Left lung (tissue), 4 donors: ENCODE measurements at regions not wholly inside any gene's neighbourhood (a gene's known extent, or its start where the extent isn't known, plus 50 kb on each side); places are given as distances from the start of the nearest gene placed in this dataset.

Experiments
- ATAC-seq: fragments of 200-7000 bp; cut with Tn5 transposase; one replicate; pipeline ENCODE4 v1.9.1; 2020; ENCODE audit warnings: moderate library complexity
- DNase-seq, 4 donors: peaks; one replicate each; pipeline ENCODE4 v3.0.0-alpha.2; 2013 to 2020
- H3K27ac ChIP-seq, 2 donors: fragments of 200-600 bp; sonication (generic) in 1 of 2; one replicate each; pipeline versions ENCODE4 v1.5.0 to v1.8.0; 2020 to 2021
- H3K27me3 ChIP-seq, 2 donors: fragments of 200-600 bp; sonication (generic) in 1 of 2; one replicate each; pipeline versions ENCODE4 v1.5.0 to v1.8.0; 2020 to 2021
- H3K36me3 ChIP-seq, 2 donors: fragments of 200-600 bp; sonication (generic) in 1 of 2; one replicate each; pipeline versions ENCODE4 v1.5.0 to v1.8.0; 2020 to 2021
- H3K4me1 ChIP-seq, 2 donors: fragments of 200-600 bp; one replicate each; pipeline ENCODE4 v1.8.0; 2021
- H3K4me3 ChIP-seq, 2 donors: fragments of 200-600 bp; sonication (generic) in 1 of 2; one replicate each; pipeline versions ENCODE4 v1.5.0 to v1.8.0; 2020 to 2021; ENCODE audit warnings: mild to moderate bottlenecking in 1 of 2
- H3K9me3 ChIP-seq, 2 donors: fragments of 200-600 bp; sonication (generic) in 1 of 2; one replicate each; pipeline versions ENCODE4 v1.5.0 to v1.8.0; 2020 to 2021
- CTCF ChIP-seq, 2 donors: fragments of 200-600 bp; sonication (generic) in 1 of 2; IDR thresholded peaks; one replicate each; pipeline versions ENCODE4 v1.5.0 to v1.8.0; 2021; ENCODE audit warnings: antibody characterized with exemption in 2 of 2
- intact Hi-C, 2 donors: fragments of 100-400 bp; cut with DNase I; formaldehyde crosslinking; loops; one replicate each; pipeline versions ENCODE4 v1.11.2 to v1.14.2; 2022
- donor health status: DM: no; HTN: yes; CAD: no.
- donor health status: DM: no; HTN: no; CAD: no.

GRCh38 chr12:124403273-124403672 lies 108.4 kb downstream of the RFLNA start:
- H3K4me1 ChIP-seq: peaks cover 5 to 44% of the 10 kb centered on the region in 2 donors
- intact Hi-C loops: no loop called here
- DNase-seq: no peak
- H3K4me3 ChIP-seq: no peak overlapping the region
- H3K27ac ChIP-seq: no peak overlapping the region
- peak; percentile 6 for ATAC-seq
- H3K27me3 ChIP-seq: no peaks in the 10 kb centered on the region
- H3K36me3 ChIP-seq: peaks cover 0 to 85% of the 10 kb centered on the region in 2 donors
- no peaks in the 10 kb centered on the region for H3K9me3 ChIP-seq
- no peak for TF ChIP-seq CTCF (IDR thresholded peaks at IDR 0.05)

- Histone ChIP-seq H3K36me3 (peaks cover 0 to 85% of the 10 kb centered on the region in 2 donors), H3K4me1 (peaks cover 5 to 52% of the 10 kb centered on the region in 2 donors), H3K27ac (no peak overlapping the region), H3K9me3 (no peaks in the 10 kb centered on the region), H3K27me3 (no peaks in the 10 kb centered on the region), H3K4me3 (no peak overlapping the region)
- TF ChIP-seq CTCF (IDR thresholded peaks at IDR 0.05): no peak
- ATAC-seq (no peak), DNase-seq (no peak)
- intact Hi-C loops: no loop called here
These were observed 107.6 kb downstream of the RFLNA start for GRCh38 chr12:124402248-124403066.

DNA sequence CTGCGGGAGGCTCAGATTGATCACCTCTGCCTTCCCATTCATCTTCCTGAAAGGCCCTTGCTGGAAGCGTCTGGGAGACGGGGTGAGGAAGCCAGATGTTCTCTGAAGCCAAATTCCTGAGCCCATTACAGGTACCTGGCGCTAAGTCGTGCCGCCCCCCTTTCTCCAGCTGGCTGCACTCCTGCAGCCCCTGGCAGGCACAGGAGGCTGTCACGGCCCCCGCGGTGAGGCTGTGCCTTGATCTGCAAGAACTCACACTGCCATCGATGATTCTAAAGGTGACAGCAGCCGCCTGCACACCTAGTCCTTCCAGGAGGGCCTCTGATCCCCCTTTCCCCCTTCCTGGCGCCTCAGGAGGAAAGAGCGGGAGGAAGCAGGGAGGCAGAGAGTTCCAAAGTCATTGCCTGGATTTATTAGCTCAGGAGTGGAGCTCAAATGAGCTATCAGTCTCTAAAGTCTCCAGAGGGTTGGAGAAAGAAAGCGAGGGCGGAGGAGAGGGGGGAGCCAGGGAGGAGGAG lies 106.9 kb downstream of the RFLNA start:
- H3K4me1 ChIP-seq: peaks cover 5 to 59% of the 10 kb centered on the region in 2 donors

DNA sequence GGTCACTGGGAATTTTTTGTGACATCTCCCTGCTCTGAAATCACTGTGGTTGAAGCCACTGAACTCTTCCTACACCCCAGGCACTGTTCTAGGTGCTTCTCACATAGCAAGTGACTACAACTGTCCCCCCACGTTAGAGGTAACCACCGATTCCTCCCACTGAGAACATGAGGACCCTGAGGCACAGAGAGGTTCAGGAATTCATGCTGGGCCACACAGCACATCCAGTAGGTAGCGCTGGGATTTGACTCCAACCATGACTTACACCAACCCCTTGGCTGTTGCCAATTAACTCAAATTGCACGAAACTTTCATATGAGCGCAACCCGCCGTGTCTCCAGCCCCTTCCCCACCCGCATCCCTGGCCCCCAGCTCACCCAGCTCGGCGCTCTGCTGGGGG lies 105.2 kb downstream of the RFLNA start:
- ATAC-seq (no peak), DNase-seq (no peak)
- no peaks in the 10 kb centered on the region for H3K9me3 ChIP-seq
- no peak overlapping the region for H3K27ac ChIP-seq
- intact Hi-C loops: no loop called here
- H3K4me1 ChIP-seq: peaks cover 5 to 59% of the 10 kb centered on the region in 2 donors
- no peak for TF ChIP-seq CTCF (IDR thresholded peaks at IDR 0.05)
- no peak overlapping the region for H3K4me3 ChIP-seq
- H3K27me3 ChIP-seq: no peaks in the 10 kb centered on the region
- H3K36me3 ChIP-seq: peaks cover 0 to 89% of the 10 kb centered on the region in 2 donors

More for the DNA sequence above, 106.9 kb downstream of the RFLNA start:
- H3K36me3 ChIP-seq: peaks cover 0 to 86% of the 10 kb centered on the region in 2 donors
- TF ChIP-seq CTCF (IDR thresholded peaks at IDR 0.05): no peak
- H3K27ac ChIP-seq: no peak overlapping the region
- ATAC-seq (no peak), DNase-seq (no peak)
- no peaks in the 10 kb centered on the region for H3K27me3 ChIP-seq
- H3K4me3 ChIP-seq: no peak overlapping the region
- intact Hi-C loops: no loop called here
- H3K9me3 ChIP-seq: no peaks in the 10 kb centered on the region

- Histone ChIP-seq H3K4me3 (no peak overlapping the region), H3K4me1 (peaks cover 5 to 59% of the 10 kb centered on the region in 2 donors), H3K9me3 (no peaks in the 10 kb centered on the region), H3K27ac (no peak overlapping the region), H3K27me3 (no peaks in the 10 kb centered on the region), H3K36me3 (peaks cover 0 to 90% of the 10 kb centered on the region in 2 donors)
- intact Hi-C loops: no loop called here
- peak in 1 of 4 donors; percentile 86 for DNase-seq
- peak; percentile 13 for ATAC-seq
- peak; percentile 57 to 60 for TF ChIP-seq CTCF (IDR thresholded peaks at IDR 0.05)
These were observed 104.7 kb downstream of the RFLNA start for GRCh38 chr12:124399622-124400021.
